ENCODE measurements at regions not wholly inside any gene's neighbourhood (a gene's known extent, or its start where the extent isn't known, plus 50 kb on each side); places are given as distances from the start of the nearest gene placed in this dataset.
"Not testable (repeated sequence)": the region's sequence is repeated elsewhere in the genome, so short reads cannot be mapped to it uniquely, and the experiment has no call there.

DNA sequence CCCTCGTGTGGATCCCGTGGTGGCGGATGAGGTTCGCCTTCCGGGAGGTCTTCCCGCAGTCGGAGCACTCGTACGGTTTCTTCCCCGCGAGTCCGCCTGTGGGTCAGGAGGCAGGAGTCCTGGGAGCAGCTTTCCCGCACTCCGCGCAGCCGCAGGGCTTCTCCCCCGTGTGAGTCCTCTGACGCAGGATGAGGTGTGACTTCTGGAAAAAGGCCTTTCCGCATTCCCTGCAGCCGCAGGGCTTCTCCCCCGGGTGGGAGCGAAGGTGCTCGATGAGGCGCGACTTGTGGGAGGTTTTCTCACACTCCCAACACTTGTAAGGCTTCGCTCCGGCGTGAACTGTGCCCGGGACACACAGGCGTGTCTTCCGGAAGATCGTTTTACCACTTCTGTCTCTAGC is 68.8 kb upstream of the WIPI2 start:
- DNase-seq = not testable (repeated sequence)

- not testable (repeated sequence) for DNase-seq
Measured at GRCh38 chr7:5131238-5131637, 58.8 kb upstream of the WIPI2 start.

DNA sequence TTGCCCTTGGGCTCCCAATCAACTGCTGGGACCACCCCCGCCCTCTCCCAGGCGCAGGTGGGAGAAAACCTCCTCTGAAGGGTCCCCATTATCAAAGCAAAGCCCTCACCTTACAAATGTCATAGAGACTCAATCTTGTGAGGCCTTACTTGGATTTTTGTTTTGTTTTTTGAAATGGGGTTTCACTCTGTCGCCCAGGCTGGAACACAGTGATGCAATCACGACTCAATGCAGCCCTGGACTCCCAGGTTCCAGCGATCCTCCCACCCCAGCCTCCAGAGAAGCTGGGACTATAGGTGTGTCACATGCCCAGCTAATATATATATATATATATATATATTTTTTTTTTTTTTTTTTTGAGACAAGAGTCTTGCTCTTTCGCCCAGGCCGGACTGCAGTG is 57.5 kb upstream of the WIPI2 start:
- no peak for DNase-seq

- peak in 1 of 2 donors; percentile 15 for DNase-seq
Measured at GRCh38 chr7:5139998-5140397, 50.0 kb upstream of the WIPI2 start.
